ENCODE measurements at regions not wholly inside any gene's neighbourhood (a gene's known extent, or its start where the extent isn't known, plus 50 kb on each side); places are given as distances from the start of the nearest gene placed in this dataset.

- POLR2A ChIA-PET, result no interaction called here
- WGBS (ENCODE audit: insufficient coverage, low coverage, missing lambda C conversion rate), result 3% methylated on average over 2 of the region's 2 CpGs
- Histone ChIP-seq H3K9me1 (ENCODE audit: control insufficient read depth, insufficient read depth, low read length) (no peaks in the 10 kb centered on the region), H3K9me3 (replicated peaks; ENCODE audit: control insufficient read depth, insufficient read depth, low read depth, low read length) (no peaks in the 10 kb centered on the region), H3K36me3 (ENCODE audit: control insufficient read depth, insufficient read depth, low read length) (no peaks in the 10 kb centered on the region), H3K4me3 (no peak overlapping the region), H4K20me1 (replicated peaks; ENCODE audit: control insufficient read depth, insufficient read depth, low read length) (no peaks in the 10 kb centered on the region), H3K9ac (ENCODE audit: insufficient read depth in 1 of 2, low read depth in 2 of 2, low read length in 2 of 2) (no peak overlapping the region), H3K27me3 (ENCODE audit: control insufficient read depth in 2 of 2, insufficient read depth in 2 of 2, low read length in 2 of 2) (peaks cover 4 to 20% of the 10 kb centered on the region in 2 experiments; a peak in 4 of 5 replicates), H3K4me1 (replicated peaks in 1 of 2; ENCODE audit: control insufficient read depth in 2 of 2, insufficient read depth in 2 of 2, low read length in 2 of 2) (no peaks in the 10 kb centered on the region), H2AFZ (ENCODE audit: low read depth, low read length) (no peak overlapping the region), H3K27ac (ENCODE audit: extremely low read depth, low read depth, low read length) (no peak overlapping the region), H3K79me2 (ENCODE audit: control insufficient read depth, insufficient read depth, low read length) (no peaks in the 10 kb centered on the region), H3K4me2 (ENCODE audit: insufficient read depth, low read length) (no peak overlapping the region)
- no peak for ATAC-seq
- DNase-seq (ENCODE audit: extremely low read depth in 1 of 4, low spot score in 3 of 4), result no peak
- no peak for FAIRE-seq
- in situ Hi-C loops (cut with MboI), result no loop called here
- CTCF ChIA-PET (ENCODE audit: low intra/inter-chr PET ratio), result no interaction called here
- intact Hi-C loops (cut with micrococcal nuclease), result no loop called here
- no TSS peak for BruUV-seq (replicated peaks)
- TF ChIP-seq RBM25 (IDR thresholded peaks at IDR 0.05; ENCODE audit: low read depth, low read length, severe bottlenecking), result peak; percentile 7
- no peak for TF ChIP-seq ZZZ3 (IDR thresholded peaks at IDR 0.05)
Measured at GRCh38 chr11:8746331-8746974, 63.9 kb downstream of the RPL27A start.

GRCh38 chr11:8747173-8747572 lies 64.6 kb downstream of the RPL27A start:
- Histone ChIP-seq H2AFZ (ENCODE audit: low read depth, low read length) (no peak overlapping the region), H3K4me3 (no peak overlapping the region), H3K9ac (ENCODE audit: insufficient read depth in 1 of 2, low read depth in 2 of 2, low read length in 2 of 2) (no peak overlapping the region), H3K36me3 (ENCODE audit: control insufficient read depth, insufficient read depth, low read length) (no peaks in the 10 kb centered on the region), H3K27me3 (ENCODE audit: control insufficient read depth in 2 of 2, insufficient read depth in 2 of 2, low read length in 2 of 2) (peaks cover 4 to 20% of the 10 kb centered on the region in 2 experiments; a peak in 4 of 5 replicates), H3K9me1 (ENCODE audit: control insufficient read depth, insufficient read depth, low read length) (no peaks in the 10 kb centered on the region), H3K27ac (ENCODE audit: extremely low read depth, low read depth, low read length) (no peak overlapping the region), H4K20me1 (replicated peaks; ENCODE audit: control insufficient read depth, insufficient read depth, low read length) (no peaks in the 10 kb centered on the region), H3K9me3 (replicated peaks; ENCODE audit: control insufficient read depth, insufficient read depth, low read depth, low read length) (no peaks in the 10 kb centered on the region), H3K4me2 (ENCODE audit: insufficient read depth, low read length) (no peak overlapping the region), H3K79me2 (ENCODE audit: control insufficient read depth, insufficient read depth, low read length) (no peaks in the 10 kb centered on the region), H3K4me1 (replicated peaks in 1 of 2; ENCODE audit: control insufficient read depth in 2 of 2, insufficient read depth in 2 of 2, low read length in 2 of 2) (no peaks in the 10 kb centered on the region)
- ChIA-PET POLR2A (no interaction called here), CTCF (ENCODE audit: low intra/inter-chr PET ratio) (no interaction called here)
- ATAC-seq, result no peak
- intact Hi-C loops (cut with micrococcal nuclease) (no loop called here), in situ Hi-C loops (cut with MboI) (no loop called here)
- DNase-seq (ENCODE audit: extremely low read depth in 1 of 4, low spot score in 3 of 4), result no peak
- no TSS peak for BruUV-seq (replicated peaks)
- FAIRE-seq, result no peak
- TF ChIP-seq SMARCA4 (IDR thresholded peaks at IDR 0.05) (no peak), ID3 (CRISPR knock-in tag; IDR thresholded peaks at IDR 0.05) (no peak), ID3 (tag; IDR thresholded peaks at IDR 0.05) (no peak), KLF6 (CRISPR knock-in tag; IDR thresholded peaks at IDR 0.05; ENCODE audit: borderline replicate concordance) (no peak), HOMEZ (CRISPR knock-in tag; IDR thresholded peaks at IDR 0.05) (no peak), KLF16 (IDR thresholded peaks at IDR 0.05) (no peak), SPI1 (IDR thresholded peaks at IDR 0.05; ENCODE audit: borderline replicate concordance, low read depth, low read length) (no peak), THRAP3 (IDR thresholded peaks at IDR 0.05; ENCODE audit: borderline replicate concordance) (no peak), PPARD (CRISPR knock-in tag; IDR thresholded peaks at IDR 0.05) (no peak), MAX (CRISPR knock-in tag; IDR thresholded peaks at IDR 0.05) (no peak), MIER1 (IDR thresholded peaks at IDR 0.05; ENCODE audit: low read depth) (no peak), THRA (IDR thresholded peaks at IDR 0.05) (no peak)

Measured in K562 (cell line).